Heart left ventricle (tissue), 13 donors: ENCODE measurements at regions not wholly inside any gene's neighbourhood (a gene's known extent, or its start where the extent isn't known, plus 50 kb on each side); places are given as distances from the start of the nearest gene placed in this dataset.
"Not testable (repeated sequence)": the region's sequence is repeated elsewhere in the genome, so short reads cannot be mapped to it uniquely, and the experiment has no call there.

Experiments
- CTCF ChIP-seq, 12 donors: fragments of 200-600 bp; sonication (generic) in 4 of 12; IDR thresholded peaks; one replicate each; pipeline versions ENCODE4 v1.5.0 to v1.8.0; 2018 to 2022; ENCODE audit warnings: antibody characterized with exemption in 12 of 12, mild to moderate bottlenecking in 5 of 12
- POLR2A ChIP-seq, 2 donors: fragments of 450-650 bp; IDR thresholded peaks; one replicate each; pipeline ENCODE4 v1.6.1; 2017; ENCODE audit warnings: antibody characterized with exemption in 2 of 2, mild to moderate bottlenecking in 2 of 2, moderate library complexity in 2 of 2
- donor health status: ischemic (EF 13 %, LVEDD 7.1; RV severe dilation, severe dysfunction).
- donor health status: DM: no; HTN: yes; CAD: no.
- donor health status: DM: no; HTN: no; CAD: no.
- donor health status: ischemic (EF 25% LVEDD 6.9; RV normal size, moderate dysfunction).
- donor health status: ischemic (EF 25% LVEDD 5.7; RV mildly dilated, moderate dysfunction).
- donor health status: ischemic (EF 35%, LVEDD 5.7; RV mildly dilated, moderate dysfunction).
- donor health status: nonischemic (EF 11% LVEDD 7.7; RV severe dilation, severe dysfunction).
- donor health status: DM: yes; HTN: yes; CAD: no.
- donor health status: PGD.
- donor health status: ischemic (EF 29% LVEDD 5.4; RV normal size, mild dysfunction).
- donor health status: nonischemic (EF 23%, LVEDD 6.1; RV moderate dilation, normal function).

- TF ChIP-seq CTCF, POLR2A (IDR thresholded peaks at IDR 0.05): not testable (repeated sequence)
These were observed 58.2 kb upstream of the PLCXD1 start for GRCh38 chrX:222800-223513.
